Stimulated activated CD8-positive, alpha-beta memory T cell treated with anti-CD3 and anti-CD28 coated beads, Interleukin-7, amount 100 ng/mL, for 48 hours (primary cell): ENCODE measurements at regions not wholly inside any gene's neighbourhood (a gene's known extent, or its start where the extent isn't known, plus 50 kb on each side); places are given as distances from the start of the nearest gene placed in this dataset.

Experiments used
- DNase-seq, 2 donors: peaks; one replicate each; pipeline ENCODE4 v3.0.0-alpha.2; 2020; ENCODE audit warnings: low read depth in 1 of 2; ENCODE audit errors: extremely low read depth in 1 of 2

- DNase-seq, result no peak
Observed at GRCh38 chr2:118169359-118170005, 81.2 kb downstream of the INSIG2 start.

- no peak for DNase-seq
Observed at GRCh38 chr2:118168615-118169014, 80.3 kb downstream of the INSIG2 start.

- no peak for DNase-seq
Observed at GRCh38 chr2:118167026-118167425, 78.8 kb downstream of the INSIG2 start.

- no peak for DNase-seq
Observed at GRCh38 chr2:118166242-118166641, 78.0 kb downstream of the INSIG2 start.

- no peak for DNase-seq
Observed at GRCh38 chr2:118165595-118165994, 77.3 kb downstream of the INSIG2 start.
